NCI-H446 treated with DMSO at 0.1 percent for 48 hours (cell line): ENCODE measurements at regions not wholly inside any gene's neighbourhood (a gene's known extent, or its start where the extent isn't known, plus 50 kb on each side); places are given as distances from the start of the nearest gene placed in this dataset.
A peak's percentile ranks its signal among the peaks of the same experiment; 100 is the strongest.
"Not testable (repeated sequence)": the region's sequence is repeated elsewhere in the genome, so short reads cannot be mapped to it uniquely, and the experiment has no call there.

Experiments used
- DNase-seq: peaks from one replicate; lab custom pipeline; 2025; lab: John Stamatoyannopoulos, UW

DNA sequence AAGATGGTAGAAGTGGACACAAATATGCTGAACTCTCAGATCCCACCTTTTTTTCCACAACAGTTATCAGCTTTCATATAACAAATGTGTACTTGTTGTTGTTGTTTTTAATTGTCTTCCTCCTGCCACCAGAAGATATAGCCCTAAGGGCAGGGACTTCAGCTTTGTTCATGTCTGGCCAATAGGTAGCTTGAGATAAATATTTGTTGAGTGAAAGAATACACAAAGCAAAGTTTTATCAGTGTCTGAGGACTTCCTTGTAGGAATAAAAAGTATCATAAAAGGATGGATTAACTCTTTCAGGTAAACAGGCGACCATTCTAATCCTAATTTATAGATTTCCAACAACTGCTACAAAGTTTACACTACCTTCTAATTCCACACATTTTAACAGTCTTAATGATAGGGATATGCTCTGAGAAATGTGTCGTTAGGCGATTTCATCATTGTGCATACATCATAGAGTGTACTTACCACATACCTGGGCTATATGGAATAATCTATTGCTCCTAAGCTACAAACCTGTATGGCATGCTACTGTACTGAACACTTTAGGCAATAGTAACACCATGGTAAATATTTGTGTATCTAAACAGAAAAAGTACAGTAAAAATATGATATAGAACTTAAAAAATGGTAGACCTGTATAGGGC lies 186.1 kb downstream of the ATOH1 start:
- DNase-seq, result no peak

DNA sequence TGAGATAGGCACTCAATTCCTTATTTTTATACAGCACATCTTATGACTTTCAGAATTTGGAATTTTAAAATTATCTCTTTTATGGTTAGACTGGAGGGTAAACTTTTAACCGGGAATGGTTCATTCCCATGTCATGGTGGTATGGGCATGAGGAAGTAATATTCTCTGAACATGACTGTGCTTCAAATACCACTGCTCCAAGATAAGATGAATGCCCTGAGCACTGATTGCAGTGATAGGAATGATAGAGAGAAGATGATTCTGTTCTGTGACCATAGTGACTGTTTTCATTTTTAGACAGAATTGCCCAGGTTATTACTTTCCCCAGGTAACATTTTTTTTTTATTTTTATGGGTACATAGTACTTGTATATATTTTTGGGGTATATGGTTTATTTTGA lies 187.4 kb downstream of the ATOH1 start:
- DNase-seq, result no peak

DNA sequence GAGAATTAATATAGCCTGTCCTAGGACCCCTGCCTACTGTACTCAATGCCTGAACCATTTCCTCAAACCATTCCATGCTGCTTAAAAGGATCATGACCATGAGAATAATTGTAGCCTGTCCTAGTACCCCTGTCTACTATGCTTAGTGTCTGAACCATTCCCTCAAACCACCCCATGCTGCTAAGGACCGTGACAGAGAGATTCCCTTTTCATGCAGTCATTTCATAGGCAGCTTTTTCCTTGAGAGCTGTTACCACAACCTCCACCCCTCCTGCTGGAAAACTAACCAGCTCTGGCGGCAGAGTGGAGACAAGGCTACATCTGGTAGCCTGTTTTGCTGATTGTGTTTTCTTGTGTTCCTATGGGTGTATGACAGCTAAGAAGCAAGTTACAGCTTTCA lies 174.9 kb upstream of the SMARCAD1 start:
- no peak for DNase-seq

- DNase-seq, result no peak
These were observed 170.7 kb upstream of the SMARCAD1 start for GRCh38 chr4:94036964-94037363.

GRCh38 chr4:94038195-94038594 lies 169.5 kb upstream of the SMARCAD1 start:
- DNase-seq, result no peak

DNA sequence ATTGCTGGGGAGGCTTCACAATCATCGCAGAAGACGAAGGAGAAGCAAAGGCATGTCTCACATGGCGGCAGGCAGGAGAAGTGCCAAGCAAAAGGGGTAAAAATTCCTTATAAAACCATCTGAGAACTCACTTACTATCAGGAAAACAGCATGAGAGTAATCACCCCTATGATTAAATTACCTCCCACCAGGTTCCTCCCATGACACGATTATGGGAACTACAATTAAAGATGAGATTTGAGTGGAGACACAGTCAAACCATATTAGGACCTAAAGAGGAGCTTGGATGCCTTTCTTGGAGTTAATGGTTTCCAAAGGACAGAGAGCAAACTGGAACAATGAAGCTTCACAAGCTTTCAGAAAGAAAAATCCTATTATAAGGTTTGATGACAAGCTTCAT lies 168.4 kb upstream of the SMARCAD1 start:
- DNase-seq, result no peak

DNA sequence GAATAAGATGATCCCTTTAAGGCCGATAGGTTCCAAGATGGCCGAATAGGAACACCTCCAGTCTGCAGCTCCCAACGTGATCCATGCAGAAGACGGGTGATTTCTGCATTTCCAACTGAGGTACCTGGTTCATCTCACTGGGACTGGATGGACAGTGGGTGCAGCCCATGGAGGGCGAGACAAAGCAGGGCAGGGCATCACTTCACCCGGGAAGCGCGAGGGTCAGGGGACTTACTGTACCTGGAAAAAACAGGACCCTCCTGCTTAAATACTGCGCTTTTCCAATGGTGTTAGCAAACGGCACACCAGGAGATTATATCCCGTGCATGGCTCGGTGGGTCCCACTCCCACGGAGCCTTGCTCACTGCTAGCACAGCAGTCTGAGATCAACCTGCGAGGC lies 163.2 kb upstream of the SMARCAD1 start:
- not testable (repeated sequence) for DNase-seq

DNA sequence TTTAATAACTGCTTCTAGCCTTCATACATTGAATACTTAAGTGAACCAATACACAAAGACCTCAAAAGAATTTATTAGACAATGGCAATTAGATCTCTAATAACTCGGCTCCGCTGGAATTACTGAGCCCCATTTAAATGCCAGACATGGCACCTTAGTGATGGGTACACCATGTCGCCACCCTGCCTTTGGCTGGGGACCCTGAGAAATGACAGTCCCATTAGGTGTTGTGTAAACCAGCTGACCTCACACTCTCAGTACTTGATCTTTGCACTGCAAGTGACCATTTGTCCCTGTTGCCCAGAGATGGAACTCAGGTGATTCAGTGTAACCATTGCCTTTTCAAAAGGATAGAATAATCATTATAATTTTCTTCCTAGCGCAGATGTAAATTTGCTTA lies 144.6 kb upstream of the SMARCAD1 start:
- DNase-seq, result no peak

DNA sequence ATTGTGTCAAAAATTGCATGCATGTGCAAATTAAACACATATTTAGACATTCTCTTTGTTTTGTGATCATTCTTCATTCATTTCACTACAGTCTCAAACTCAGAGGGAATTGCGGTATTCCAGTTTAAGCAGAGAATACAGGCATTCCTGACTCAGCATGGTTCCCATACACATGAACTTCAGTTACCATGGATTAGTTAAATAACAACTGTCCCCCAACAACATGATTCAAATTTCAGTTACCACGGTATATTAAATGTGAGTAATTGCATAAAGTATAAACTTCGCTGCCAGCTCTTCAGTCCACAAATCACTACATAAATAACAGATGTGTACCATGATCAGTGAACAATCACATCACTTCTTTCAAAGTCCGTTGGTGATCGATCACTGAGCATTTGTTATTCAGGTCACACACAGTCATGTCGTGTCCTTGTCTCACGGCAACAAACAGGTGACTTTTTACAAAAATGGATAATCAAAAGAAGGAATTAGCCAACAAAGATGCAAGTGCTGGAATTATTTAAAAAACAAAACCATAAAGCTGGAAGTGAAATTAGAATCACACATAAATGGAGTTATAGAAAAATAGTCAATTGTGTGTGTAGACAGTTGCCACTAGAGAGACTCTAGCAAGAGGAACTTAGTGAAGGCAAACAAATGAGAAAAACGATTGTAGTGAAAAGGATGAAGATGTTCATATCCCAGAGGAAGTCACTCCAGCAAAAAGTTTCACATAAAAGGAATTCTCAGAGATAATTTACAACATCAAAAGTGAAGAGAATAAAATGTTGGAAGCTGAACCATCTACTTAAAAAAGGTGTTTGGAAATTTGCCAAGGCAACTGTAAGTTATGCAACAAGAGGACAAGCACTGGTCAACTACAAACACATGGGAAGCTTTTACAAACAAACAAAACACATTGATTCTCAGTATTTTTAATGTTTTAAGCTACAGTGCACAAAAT lies 138.6 kb upstream of the SMARCAD1 start:
- no peak for DNase-seq

- DNase-seq, result no peak
These were observed 131.2 kb upstream of the SMARCAD1 start for GRCh38 chr4:94076498-94076897.

DNA sequence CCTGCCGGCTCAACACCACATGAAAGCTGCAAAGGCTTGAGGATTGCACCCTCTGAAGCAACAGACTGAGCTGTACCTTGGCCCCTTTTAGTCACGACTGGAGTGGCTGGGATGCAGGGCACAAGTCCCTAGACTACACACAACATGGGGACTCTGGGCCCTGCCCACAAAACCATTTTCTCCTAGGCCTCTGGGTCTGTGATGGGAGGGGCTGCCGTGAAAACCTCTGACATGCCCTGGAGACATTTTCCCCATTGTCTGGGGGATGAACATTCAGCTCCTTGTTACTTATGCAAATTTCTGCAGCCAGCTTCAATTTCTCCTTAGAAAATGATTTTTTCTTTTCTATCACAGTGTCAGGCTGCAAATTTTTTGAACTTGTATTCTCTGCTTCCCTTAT lies 123.5 kb upstream of the SMARCAD1 start:
- no peak for DNase-seq

- not testable (repeated sequence) for DNase-seq
These were observed 108.5 kb upstream of the SMARCAD1 start for GRCh38 chr4:94099141-94099540.

GRCh38 chr4:94112644-94113043 lies 95.0 kb upstream of the SMARCAD1 start:
- no peak for DNase-seq

DNA sequence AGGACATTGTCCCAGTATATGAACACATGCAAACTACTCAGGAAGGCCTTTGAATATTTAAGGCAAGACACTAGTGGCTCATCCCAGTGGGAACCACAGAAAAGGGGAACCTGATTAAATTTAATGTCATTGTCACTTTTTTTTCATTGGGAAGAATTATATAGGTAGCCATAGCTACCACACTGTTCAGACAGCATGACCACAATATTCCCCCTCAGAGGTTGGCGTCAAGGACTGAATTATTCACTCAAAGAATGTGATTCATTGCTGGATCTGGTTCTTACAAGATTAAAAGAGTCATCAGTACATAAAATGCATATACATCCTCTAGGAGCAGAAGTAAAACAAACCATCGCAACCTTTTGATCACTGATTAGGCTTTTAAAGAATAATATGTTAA lies 92.0 kb upstream of the SMARCAD1 start:
- DNase-seq, result no peak

DNA sequence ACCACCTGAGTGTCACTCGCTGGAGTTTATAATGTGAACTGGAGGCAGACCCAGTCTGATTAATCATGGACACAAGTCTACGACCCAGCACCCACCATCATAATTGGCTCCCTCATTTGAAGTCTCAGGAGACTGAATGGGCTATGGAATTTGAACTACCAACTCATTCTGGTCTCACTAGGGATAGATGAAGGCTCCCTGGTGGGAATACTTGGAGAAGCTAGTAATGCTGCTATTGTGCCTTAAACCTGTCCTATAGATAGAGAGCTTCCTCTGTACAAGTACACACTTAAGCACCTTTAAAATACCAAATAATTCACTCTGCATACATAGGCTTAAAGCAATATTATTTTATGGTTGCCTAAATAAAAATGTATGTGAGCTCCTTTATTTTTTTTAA lies 90.8 kb upstream of the SMARCAD1 start:
- no peak for DNase-seq

- DNase-seq, result peak; percentile 19
These were observed 81.0 kb upstream of the SMARCAD1 start for GRCh38 chr4:94126669-94127068.

DNA sequence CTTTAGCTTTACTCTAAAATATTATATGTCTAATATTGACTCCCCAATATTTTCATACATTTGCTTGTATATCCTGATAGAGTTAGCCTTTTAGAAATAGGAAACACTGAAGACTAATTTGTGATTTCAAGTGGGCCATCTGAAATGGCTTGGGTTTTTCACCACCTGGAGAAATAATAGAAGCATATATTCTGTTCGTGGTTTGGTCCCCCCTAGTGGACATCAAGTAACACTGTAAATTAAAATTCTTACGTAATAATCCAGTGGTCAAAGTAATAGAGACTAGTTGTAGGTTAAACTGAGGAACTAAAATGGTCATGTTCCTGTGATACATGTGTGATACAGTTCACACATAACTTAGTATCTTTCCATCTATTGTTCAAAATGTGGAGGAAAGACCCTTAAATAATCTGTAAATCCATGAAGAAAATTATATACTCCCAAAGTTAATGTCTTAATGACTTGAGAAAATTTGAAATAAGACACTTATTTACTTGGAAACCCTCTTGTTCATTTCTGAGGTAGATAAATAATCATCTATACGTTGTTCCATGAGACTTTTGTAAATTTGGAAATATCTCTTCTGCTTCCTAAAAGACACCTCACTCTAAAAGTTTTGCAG lies 79.8 kb upstream of the SMARCAD1 start:
- no peak for DNase-seq

DNA sequence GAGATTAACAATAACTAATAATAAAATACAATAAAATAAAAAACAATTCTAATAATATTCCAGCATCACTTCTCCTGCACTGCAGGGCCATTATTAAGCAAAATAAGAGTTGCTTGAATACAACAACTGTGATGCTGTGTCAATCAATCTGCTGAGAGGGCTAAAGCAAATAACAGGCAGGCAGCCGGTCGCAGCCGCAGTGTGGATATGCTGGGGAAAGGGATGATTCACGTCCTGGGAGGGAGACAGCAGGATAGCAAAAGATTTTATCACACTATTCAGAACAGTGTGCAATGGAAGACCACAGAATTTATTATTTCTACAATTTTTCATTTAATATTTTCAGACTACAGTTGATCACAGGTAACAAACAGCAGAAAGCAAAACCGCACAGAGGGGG lies 76.5 kb upstream of the SMARCAD1 start:
- no peak for DNase-seq

- no peak for DNase-seq
These were observed 72.0 kb upstream of the SMARCAD1 start for GRCh38 chr4:94135701-94136100.

- DNase-seq, result no peak
These were observed 67.6 kb upstream of the SMARCAD1 start for GRCh38 chr4:94139931-94140612.

DNA sequence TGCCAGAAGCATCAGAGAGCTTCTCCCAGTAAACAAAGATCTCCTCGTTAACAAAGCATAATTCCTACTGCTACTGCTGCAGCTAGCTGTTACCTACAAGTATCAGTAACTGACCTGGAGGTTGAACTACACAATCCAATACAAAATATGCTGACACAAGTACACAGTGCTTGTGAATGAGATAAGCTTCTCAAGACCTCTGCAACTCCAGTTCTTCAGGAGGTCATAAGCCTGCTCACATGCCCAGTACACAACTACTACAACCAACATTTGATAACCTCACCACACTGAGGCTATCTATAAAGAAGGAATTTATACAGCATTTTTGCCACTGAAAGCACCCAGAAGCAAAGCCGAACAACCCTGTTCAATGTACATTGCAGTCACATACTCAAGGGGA lies 66.7 kb upstream of the SMARCAD1 start:
- no peak for DNase-seq

DNA sequence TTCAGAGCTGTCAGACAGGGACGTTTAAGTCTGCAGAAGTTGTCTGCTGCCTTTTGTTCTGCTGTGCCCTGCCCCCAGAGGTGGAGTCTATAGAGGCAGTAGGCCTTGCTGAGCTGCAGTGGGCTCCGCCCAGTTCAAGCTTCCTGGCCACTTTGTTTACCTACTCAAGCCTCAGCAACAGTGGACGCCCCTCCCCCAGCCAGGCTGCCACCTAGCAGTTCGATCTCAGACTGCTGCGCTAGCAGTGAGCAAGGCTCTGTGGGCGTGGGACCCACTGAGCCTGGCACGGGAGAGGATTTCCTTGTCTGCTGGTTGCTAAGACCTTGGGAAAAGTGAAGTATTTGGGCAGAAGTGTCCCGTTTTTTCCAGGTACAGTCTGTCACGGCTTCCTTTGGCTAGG lies 59.6 kb upstream of the SMARCAD1 start:
- DNase-seq, result not testable (repeated sequence)
